GM19395 (cell line): ENCODE measurements at regions not wholly inside any gene's neighbourhood (a gene's known extent, or its start where the extent isn't known, plus 50 kb on each side); places are given as distances from the start of the nearest gene placed in this dataset.

Experiments
- ATAC-seq: cut with Tn5 transposase; IDR thresholded peaks from one replicate; pipeline ENCODE4 v1.9.1; 2021; ENCODE audit warnings: mild to moderate bottlenecking, moderate library complexity; ENCODE audit not compliant: unreplicated experiment

GRCh38 chrX:43005561-43005960 lies 227.6 kb upstream of the PPP1R2C start:
- no peak for ATAC-seq

DNA sequence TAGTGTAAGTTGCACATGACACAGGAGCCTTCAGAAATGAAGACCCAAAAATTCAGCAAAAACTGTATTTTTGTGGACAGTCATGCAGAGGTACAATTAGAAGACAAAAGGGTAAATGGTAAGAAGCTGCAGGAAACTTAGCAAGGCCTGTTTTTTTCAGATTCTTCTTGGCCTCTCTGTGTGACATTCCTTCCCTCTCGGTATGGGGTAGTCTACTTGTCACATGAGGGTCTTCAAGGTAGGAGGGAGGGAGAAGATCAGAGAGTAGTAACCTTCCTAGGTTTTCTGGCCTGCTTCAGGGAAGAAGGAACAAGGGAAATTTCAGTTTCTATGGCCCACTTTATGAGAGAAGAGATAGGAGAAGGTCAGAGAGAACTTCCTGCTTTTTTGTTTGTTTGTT lies 230.4 kb upstream of the PPP1R2C start:
- no peak for ATAC-seq

- ATAC-seq: no peak
Observed at GRCh38 chrX:43016021-43016420, 238.1 kb upstream of the PPP1R2C start.

DNA sequence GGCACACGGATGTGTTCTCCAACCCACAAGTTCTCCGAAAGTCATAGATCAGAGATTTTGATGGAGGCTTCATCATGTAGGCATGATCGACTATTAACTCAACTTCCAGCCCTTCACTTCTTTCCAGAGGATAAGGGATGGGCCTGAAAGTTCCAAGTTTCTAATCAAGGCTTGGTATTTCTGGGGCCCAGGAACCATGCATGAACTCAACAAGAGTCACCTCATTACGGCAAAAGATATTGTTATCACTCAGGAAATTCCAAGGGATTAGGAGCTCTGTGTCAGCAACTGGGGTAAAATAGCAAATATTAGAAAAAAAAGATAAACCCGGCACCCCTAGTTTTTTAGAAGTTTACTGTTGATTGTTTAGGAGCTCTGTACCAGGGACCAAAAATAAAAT lies 240.1 kb upstream of the PPP1R2C start:
- ATAC-seq: no peak

DNA sequence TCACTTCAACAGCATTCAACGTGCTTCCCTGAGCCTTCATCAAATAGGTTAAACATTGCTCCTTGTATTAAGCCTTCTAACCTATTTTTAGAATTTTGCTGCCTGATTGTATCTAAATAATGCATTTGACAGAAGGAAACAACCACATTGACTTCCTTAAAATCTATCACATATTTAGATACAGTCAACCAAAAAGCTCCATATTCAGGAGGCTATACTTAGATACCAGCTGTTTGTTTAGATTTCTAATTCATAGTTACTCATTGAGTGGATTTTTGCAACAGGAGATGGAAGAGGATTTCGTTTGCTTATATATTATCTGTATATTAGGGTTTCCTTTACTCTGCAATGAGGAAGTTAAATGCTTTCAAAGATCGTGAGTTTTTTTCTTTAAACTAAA lies 241.1 kb upstream of the PPP1R2C start:
- ATAC-seq: no peak

DNA sequence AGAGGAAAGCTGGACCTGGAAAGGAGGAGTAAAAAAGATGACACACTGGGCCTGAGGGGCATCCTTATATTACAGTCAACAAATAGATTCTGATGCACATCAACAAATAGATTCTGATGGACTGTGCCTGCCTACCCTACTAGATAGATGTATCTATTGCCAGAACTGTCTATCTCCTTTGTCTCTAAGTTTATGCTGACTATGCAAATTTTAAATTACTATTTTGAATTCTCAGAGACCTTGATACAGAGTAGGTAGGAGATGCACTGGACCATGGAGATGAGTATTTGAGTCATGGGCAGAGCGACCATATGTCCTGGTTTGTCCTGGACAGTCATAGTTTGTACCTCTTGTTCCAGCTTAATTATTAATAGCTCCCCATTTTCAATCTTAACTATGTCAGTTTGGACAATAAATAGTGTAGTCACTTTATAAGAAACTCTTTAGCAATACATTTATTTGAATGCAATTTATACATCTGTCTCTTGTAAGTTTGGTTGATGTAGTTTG lies 247.9 kb upstream of the PPP1R2C start:
- ATAC-seq: no peak

GRCh38 chrX:43064096-43064495 lies 286.1 kb upstream of the PPP1R2C start:
- ATAC-seq: no peak

DNA sequence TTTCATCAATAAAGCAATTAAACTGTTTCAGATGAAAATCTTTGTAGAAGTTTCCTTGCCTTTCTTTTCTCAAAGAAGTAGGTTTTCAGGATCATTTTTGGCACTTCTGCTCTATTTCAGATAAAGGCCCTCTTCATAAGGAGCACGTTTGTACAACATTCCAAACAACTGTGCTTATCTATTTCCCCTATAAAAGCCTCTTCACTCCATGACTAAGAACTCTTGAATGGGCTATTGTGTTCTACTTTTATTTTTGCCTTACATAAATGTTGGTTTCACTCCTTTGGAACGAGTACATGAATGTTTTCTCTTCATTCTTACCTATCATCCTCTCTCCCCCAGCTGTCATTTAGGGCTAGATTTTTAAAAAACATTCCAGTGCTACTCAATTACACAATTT lies 288.0 kb upstream of the PPP1R2C start:
- ATAC-seq: no peak

DNA sequence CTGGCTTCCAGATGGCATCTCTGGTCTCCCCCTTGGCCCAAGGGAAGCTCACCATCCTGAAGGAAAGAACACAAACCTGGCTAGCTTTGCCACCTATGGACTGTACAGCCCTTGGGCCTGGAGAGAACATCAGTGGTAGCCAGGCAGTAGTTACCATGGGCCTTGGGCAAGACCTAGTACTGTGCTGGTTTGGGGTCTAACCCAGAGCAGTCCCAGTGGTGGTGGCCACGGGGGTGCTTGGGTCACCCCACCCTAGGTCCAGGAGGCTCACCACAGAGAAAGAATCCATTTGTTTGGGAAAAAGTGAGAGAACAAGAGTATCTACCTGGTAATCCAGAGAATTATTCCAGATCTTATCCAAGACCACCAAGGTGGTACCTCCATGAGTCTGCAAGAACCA lies 290.7 kb upstream of the PPP1R2C start:
- no peak for ATAC-seq

GRCh38 chrX:43083016-43083415 lies 305.1 kb upstream of the PPP1R2C start:
- no peak for ATAC-seq

DNA sequence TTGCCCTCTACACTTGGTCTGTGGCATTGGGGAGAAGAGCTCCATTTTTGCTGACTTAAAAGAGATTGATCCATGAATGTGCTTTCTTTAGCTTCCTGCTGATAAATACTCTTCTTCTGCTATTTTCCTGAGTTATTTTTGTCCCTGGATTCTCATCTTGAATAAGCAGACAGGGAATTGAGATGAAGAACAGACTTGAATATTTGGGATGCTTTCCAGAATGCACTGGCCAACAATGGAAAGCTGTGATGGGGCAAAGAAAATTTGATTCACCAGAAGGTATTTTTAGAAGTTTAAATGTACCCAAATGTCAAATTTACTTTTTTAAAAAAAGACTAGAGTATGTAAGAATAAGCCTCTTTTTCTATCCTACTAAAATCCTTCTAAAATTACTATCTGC lies 309.9 kb upstream of the PPP1R2C start:
- no peak for ATAC-seq

DNA sequence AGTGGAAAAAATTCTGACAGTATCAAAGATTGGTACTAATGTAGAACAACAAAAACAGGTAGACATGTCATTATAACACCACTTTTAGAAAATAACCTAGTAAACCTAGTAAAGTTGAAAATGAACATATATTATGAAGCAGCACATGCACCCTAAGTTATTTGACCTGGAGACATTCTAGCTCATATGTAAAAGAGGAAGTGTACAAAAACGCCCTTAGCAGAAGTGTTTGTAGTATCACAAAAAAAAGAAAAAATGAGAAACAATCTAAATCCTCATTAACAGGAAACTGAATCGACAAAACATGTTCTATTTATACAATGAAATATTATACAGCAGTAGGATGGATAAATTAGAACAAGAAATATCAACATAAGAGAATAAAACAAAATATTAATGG lies 318.9 kb upstream of the PPP1R2C start:
- ATAC-seq: no peak

GRCh38 chrX:43106009-43106408 lies 328.0 kb upstream of the PPP1R2C start:
- no peak for ATAC-seq

GRCh38 chrX:43108828-43109227 lies 330.9 kb upstream of the PPP1R2C start:
- ATAC-seq: no peak

DNA sequence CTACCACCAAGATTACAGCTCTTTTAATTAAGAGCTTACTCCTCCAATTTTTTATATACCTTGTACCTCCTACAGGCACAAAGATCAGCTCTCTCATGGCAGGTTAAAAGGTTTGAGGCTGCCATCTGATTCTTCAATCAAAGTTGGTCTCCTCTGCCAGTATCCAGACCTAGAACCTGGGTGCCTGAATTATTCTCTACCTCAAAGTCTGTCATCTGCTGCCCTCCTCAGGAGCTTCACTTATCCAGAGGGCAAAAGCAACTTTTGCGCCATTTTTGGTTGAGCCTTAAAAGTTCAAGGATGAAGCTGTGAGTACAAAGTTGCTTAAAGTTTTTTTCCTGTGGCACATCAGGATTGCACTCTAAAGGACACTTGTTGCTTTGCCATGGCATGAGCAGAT lies 343.7 kb upstream of the PPP1R2C start:
- no peak for ATAC-seq

GRCh38 chrX:43139645-43140044 lies 361.7 kb upstream of the PPP1R2C start:
- no peak for ATAC-seq

- no peak for ATAC-seq
Observed at GRCh38 chrX:43140582-43140981, 362.6 kb upstream of the PPP1R2C start.

DNA sequence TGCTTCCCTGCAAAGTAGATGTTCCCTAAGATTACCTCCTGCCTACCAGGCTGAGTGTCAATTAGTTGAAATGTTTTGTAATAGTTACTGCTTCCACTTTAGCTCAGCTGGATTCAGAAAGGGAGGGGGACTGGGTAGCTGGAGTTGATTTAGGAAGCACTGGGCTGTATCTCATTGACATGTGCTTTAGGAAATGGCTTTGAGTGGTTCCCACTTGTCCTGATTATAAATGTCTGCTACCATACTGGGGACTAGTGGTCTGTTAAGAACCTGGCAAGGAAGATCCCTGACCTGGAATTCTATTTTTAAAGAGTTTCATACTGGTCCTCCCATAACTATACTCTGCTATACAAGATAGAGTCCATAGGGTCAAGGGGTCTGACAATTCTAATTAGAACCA lies 363.9 kb upstream of the PPP1R2C start:
- ATAC-seq: no peak

DNA sequence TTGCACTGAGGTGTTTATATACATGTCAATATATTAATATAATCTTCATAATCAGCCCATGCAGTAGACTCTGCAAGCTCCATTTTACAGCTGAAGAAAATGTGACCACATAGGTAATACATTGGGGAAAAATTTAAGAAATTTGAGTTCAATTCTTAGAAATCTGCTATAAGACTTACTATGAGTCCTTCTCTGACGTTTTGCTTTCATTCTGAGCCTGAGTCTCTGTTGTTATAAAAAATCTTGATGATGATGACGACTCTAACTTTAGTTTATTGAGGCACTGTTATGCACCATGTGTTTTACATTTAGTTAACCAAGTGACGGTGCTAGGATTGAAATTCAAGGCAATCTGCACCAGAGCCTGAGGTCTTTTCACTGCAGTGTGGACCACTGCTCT lies 370.3 kb upstream of the PPP1R2C start:
- no peak for ATAC-seq

DNA sequence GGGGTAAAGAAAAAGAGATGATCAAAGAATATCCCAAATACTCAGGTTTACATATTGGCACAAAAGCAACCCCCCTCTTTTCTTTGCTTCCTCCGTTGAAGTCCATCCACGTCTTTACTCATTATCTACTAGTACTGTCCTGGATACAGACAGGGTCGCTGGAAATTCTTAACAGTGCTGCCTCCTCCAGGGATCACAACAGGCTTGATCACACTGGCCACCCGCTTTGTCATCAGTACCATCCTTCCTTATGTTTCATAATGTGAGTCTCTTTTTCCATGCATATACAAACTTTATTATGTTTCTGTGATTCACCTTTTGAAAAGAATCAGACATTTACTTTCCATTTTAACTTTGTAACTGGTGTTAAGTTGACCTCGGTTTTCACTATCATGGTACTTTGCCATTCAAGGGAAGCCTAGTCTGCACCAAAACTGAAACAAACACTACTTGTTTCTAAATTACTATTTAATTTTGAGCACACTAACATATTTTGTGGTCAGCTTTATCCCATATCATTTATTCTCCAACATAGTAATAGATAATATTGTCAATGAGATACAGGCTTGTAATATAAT lies 387.5 kb upstream of the PPP1R2C start:
- no peak for ATAC-seq

- ATAC-seq: no peak
Observed at GRCh38 chrX:43166874-43167273, 388.9 kb upstream of the PPP1R2C start.

DNA sequence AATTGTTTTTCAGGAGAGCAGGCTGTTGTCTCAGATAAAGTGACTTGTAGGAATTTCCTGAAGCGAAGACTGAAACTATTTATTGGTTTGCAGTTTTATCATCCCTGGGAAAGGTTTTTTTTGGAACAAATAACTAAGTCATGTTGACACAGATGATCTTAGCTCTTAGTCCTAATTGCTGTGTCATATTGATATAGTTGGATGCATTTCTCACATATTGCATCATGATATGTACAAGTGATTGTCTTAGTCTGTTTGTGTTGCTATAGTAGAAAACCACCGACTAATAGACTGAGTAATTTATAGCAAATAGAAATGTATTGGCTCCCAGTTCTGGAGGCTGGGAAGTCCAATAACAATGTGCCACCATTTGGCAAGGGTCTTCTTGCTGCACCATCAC lies 397.5 kb upstream of the PPP1R2C start:
- no peak for ATAC-seq

DNA sequence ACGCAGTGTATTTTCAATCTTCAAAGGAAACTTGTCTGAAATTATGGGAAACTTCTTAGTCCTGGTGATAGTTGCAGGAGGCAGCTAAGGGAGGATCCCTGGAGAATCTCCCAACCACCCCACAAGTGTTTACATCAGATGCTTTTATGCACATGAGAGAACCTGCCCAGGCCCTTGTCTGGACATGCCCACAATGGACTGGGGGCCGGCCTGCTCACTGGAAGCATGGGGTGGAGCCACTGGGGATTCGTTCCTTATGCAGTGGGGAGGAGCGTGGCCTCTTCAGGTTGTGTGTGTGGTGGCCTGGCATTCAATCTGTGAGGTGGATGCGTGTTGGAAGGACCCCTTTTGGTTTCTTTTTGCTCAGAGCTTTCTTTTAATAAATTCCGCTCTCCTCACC lies 398.7 kb upstream of the PPP1R2C start:
- no peak for ATAC-seq
